Panc1 (cell line): ENCODE measurements at regions not wholly inside any gene's neighbourhood (a gene's known extent, or its start where the extent isn't known, plus 50 kb on each side); places are given as distances from the start of the nearest gene placed in this dataset.

ENCODE experiments used
- ATAC-seq: fragments of 200-7000 bp; cut with Tn5 transposase; 2 replicates; pipeline ENCODE4 v1.9.1; 2020; ENCODE audit warnings: mild to moderate bottlenecking, moderate library complexity
- BruUV-seq: library from RNA; stranded (reverse); fragments of 400-500 nt; replicated peaks from 2 replicates; lab custom pipeline; 2021; lab: Mats Ljungman, UMichigan
- CTCF ChIA-PET: fragments of 300-600 bp; sonication (Branson Sonifier 250); formaldehyde crosslinking; loops from one replicate; lab custom pipeline; 2022; ENCODE audit warnings: antibody characterized with exemption; lab: Charles Lee
- POLR2A ChIA-PET: fragments of 300-600 bp; sonication (Branson Sonifier 250); formaldehyde crosslinking; loops from one replicate; lab custom pipeline; 2022; ENCODE audit warnings: antibody characterized with exemption; lab: Charles Lee
- DNase-seq: peaks from one replicate; pipeline ENCODE4 v3.0.0-alpha.2; 2010; ENCODE audit warnings: low read depth, low spot score
- H3K27ac ChIP-seq: 2 replicates; pipeline ENCODE4 v1.5.1; 2011; ENCODE audit warnings: mild to moderate bottlenecking, low read length, inconsistent platforms
- H3K27me3 ChIP-seq: fragments of 200-500 bp; sonication (Bioruptor generic); 2 replicates; pipeline ENCODE4 v1.6.0; 2014; ENCODE audit warnings: low read length, inconsistent platforms; ENCODE audit not compliant: control insufficient read depth, insufficient read depth
- H3K36me3 ChIP-seq: fragments of 200-500 bp; sonication (Bioruptor generic); 2 replicates; pipeline ENCODE4 v1.5.1; 2014; ENCODE audit warnings: inconsistent platforms, mild to moderate bottlenecking, low read length, moderate library complexity; ENCODE audit not compliant: control insufficient read depth, insufficient read depth
- H3K4me1 ChIP-seq: 2 replicates; pipeline ENCODE4 v1.5.1; 2011; ENCODE audit warnings: inconsistent platforms, mild to moderate bottlenecking, low read length, moderate library complexity; ENCODE audit not compliant: control insufficient read depth, insufficient read depth
- H3K4me3 ChIP-seq, 2 experiments: 2 replicates each; pipeline ENCODE4 v1.5.1; 2011 to 2012; ENCODE audit warnings: low read depth in 2 of 2, low read length in 2 of 2, mild to moderate bottlenecking in 2 of 2, inconsistent platforms in 1 of 2, moderate library complexity in 1 of 2
- H3K9me3 ChIP-seq: fragments of 200-500 bp; sonication (Bioruptor generic); 2 replicates; pipeline ENCODE4 v1.5.1; 2014; ENCODE audit warnings: low read depth, mild to moderate bottlenecking, inconsistent platforms, low read length, moderate library complexity; ENCODE audit not compliant: control insufficient read depth, insufficient read depth
- CTCF ChIP-seq: fragments of 450-650 bp; IDR thresholded peaks from 2 replicates; pipeline ENCODE4 v1.5.1; 2017; ENCODE audit warnings: mild to moderate bottlenecking
- POLR2AphosphoS5 ChIP-seq: IDR thresholded peaks from 2 replicates; pipeline ENCODE4 v1.6.1; 2012; ENCODE audit warnings: mild to moderate bottlenecking, low read depth, low read length, moderate library complexity
- REST ChIP-seq, 2 experiments: IDR thresholded peaks; 2 replicates each; pipeline ENCODE4 v1.6.1; 2011 to 2012; ENCODE audit warnings: low read depth in 2 of 2, control low read depth in 1 of 2, low read length in 1 of 2, mild to moderate bottlenecking in 1 of 2, moderate library complexity in 1 of 2; ENCODE audit not compliant: insufficient read depth in 1 of 2
- SIN3A ChIP-seq: IDR thresholded peaks from 2 replicates; pipeline ENCODE4 v1.6.1; 2012; ENCODE audit warnings: low read depth, mild to moderate bottlenecking, low read length, moderate library complexity, borderline replicate concordance; ENCODE audit not compliant: insufficient read depth
- TCF7L2 ChIP-seq: IDR thresholded peaks from 2 replicates; pipeline ENCODE4 v1.6.1; 2011; ENCODE audit warnings: mild to moderate bottlenecking, low read depth, low read length, inconsistent platforms
- in situ Hi-C: cut with HindIII; loops from 2 replicates; pipeline ENCODE4 v1.10.0; 2016; ENCODE audit warnings: low sequenced_read_pairs, low pct_unique_long_range_greater_than_20kb
- intact Hi-C: fragments of 100-400 bp; cut with micrococcal nuclease; formaldehyde crosslinking; loops from one replicate; pipeline ENCODE4 v1.10.0; 2022; ENCODE audit not compliant: unreplicated experiment

GRCh38 chr3:5828251-5828650 is 640.7 kb downstream of the EDEM1 start:
- no peak for DNase-seq
- CTCF ChIA-PET, result no interaction called here

GRCh38 chr3:5840056-5840455 is 652.5 kb downstream of the EDEM1 start:
- no peak overlapping the region for H3K27ac ChIP-seq
- no TSS peak for BruUV-seq
- H3K4me3 ChIP-seq, result no peak overlapping the region
- TF ChIP-seq SIN3A (no peak), POLR2AphosphoS5 (no peak), TCF7L2 (no peak), REST (IDR thresholded peaks at IDR 0.05; ENCODE audit: insufficient read depth in 1 of 2, low read depth in 2 of 2, low read length in 1 of 2) (no peak), CTCF (no peak)
- ATAC-seq, result no peak
- no peaks in the 10 kb centered on the region for H3K9me3 ChIP-seq
- DNase-seq, result no peak
- in situ Hi-C loops, result no loop called here
- H3K4me1 ChIP-seq, result no peaks in the 10 kb centered on the region
- POLR2A ChIA-PET, result no interaction called here
- H3K36me3 ChIP-seq, result no peaks in the 10 kb centered on the region
- intact Hi-C loops, result no loop called here
- CTCF ChIA-PET, result no interaction called here
- no peaks in the 10 kb centered on the region for H3K27me3 ChIP-seq

More at GRCh38 chr3:5828251-5828650, 640.7 kb downstream of the EDEM1 start:
- in situ Hi-C loops, result no loop called here
- H3K27me3 ChIP-seq, result no peaks in the 10 kb centered on the region
- H3K9me3 ChIP-seq, result no peaks in the 10 kb centered on the region
- no peak overlapping the region for H3K4me3 ChIP-seq
- no peaks in the 10 kb centered on the region for H3K36me3 ChIP-seq
- ATAC-seq, result no peak
- POLR2A ChIA-PET, result no interaction called here
- intact Hi-C loops, result no loop called here
- no peak overlapping the region for H3K27ac ChIP-seq
- TF ChIP-seq SIN3A (no peak), TCF7L2 (no peak), POLR2AphosphoS5 (no peak), CTCF (no peak), REST (IDR thresholded peaks at IDR 0.05; ENCODE audit: insufficient read depth in 1 of 2, low read depth in 2 of 2, low read length in 1 of 2) (no peak)
- no TSS peak for BruUV-seq
- no peaks in the 10 kb centered on the region for H3K4me1 ChIP-seq
